Suprapubic skin (tissue), 4 donors: ENCODE measurements at regions not wholly inside any gene's neighbourhood (a gene's known extent, or its start where the extent isn't known, plus 50 kb on each side); places are given as distances from the start of the nearest gene placed in this dataset.

Experiments used
- DNase-seq, 2 donors: peaks; one replicate each; pipeline ENCODE4 v3.0.0-alpha.2; 2019; ENCODE audit warnings: low spot score in 2 of 2
- H3K27ac ChIP-seq: fragments of 200-600 bp; sonication (generic); one replicate; pipeline ENCODE4 v1.5.1; 2019
- H3K27me3 ChIP-seq: fragments of 200-600 bp; sonication (generic); one replicate; pipeline ENCODE4 v1.5.1; 2019
- H3K36me3 ChIP-seq: fragments of 200-600 bp; sonication (generic); one replicate; pipeline ENCODE4 v1.5.1; 2019
- H3K4me1 ChIP-seq: fragments of 200-600 bp; sonication (generic); one replicate; pipeline ENCODE4 v1.5.1; 2019
- H3K4me3 ChIP-seq: fragments of 200-600 bp; sonication (generic); one replicate; pipeline ENCODE4 v1.5.1; 2019; ENCODE audit warnings: mild to moderate bottlenecking
- H3K9me3 ChIP-seq: fragments of 200-600 bp; sonication (generic); one replicate; pipeline ENCODE4 v1.5.1; 2019
- EP300 ChIP-seq: sonication (generic); formaldehyde crosslinking; IDR thresholded peaks from one replicate; pipeline ENCODE4 v1.6.1; 2017; ENCODE audit warnings: antibody characterized with exemption
- POLR2A ChIP-seq, 2 donors: fragments of 450-650 bp; IDR thresholded peaks; one replicate each; pipeline ENCODE4 v1.6.1; 2017; ENCODE audit warnings: antibody characterized with exemption in 2 of 2, mild to moderate bottlenecking in 2 of 2, moderate library complexity in 2 of 2
- POLR2AphosphoS5 ChIP-seq, 3 donors: sonication (generic); formaldehyde crosslinking; IDR thresholded peaks; one replicate each; pipeline ENCODE4 v1.6.1; 2017; ENCODE audit warnings: antibody characterized with exemption in 3 of 3
- WGBS: methylation state at CpG from one replicate; pipeline ENCODE4 v1.1.5; 2018; 5-methylcytosine and 5-hydroxymethylcytosine counted together
- TF ChIP-seq, protein P1 (sequence below), 2 donors: fragments of 200-600 bp in 1 of 2; fragments of 450-650 bp in 1 of 2; sonication (generic) in 1 of 2; IDR thresholded peaks; one replicate each; pipeline ENCODE4 v1.5.1; 2016 to 2019; ENCODE audit warnings: antibody characterized with exemption in 2 of 2, mild to moderate bottlenecking in 1 of 2, moderate library complexity in 1 of 2

DNA sequence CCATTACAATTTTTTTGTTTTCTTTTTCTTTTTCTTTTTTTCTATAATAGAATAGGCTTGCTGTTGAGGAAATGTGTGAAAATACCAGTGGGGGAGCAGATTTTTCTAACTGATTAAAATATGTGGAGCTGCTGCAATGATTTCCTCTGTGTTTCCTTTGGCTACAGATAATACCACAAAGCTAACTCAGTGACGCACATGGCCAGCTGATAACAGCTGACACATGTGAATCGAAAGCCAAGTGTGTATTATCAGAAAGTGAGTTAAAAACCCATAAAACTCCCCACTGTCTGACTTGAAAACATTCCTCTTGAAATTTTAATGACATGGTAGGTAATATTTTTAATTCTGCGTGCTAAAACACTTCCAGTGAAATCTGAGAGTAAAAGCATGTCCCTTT is 70.8 kb upstream of the AHI1 start:
- Histone ChIP-seq H3K4me1 (no peaks in the 10 kb centered on the region), H3K4me3 (no peak overlapping the region), H3K36me3 (no peaks in the 10 kb centered on the region), H3K9me3 (no peaks in the 10 kb centered on the region), H3K27me3 (no peaks in the 10 kb centered on the region), H3K27ac (no peak overlapping the region)
- WGBS: 65% methylated on average over 3 of the region's 3 CpGs
- DNase-seq: no peak
- no peak for TF ChIP-seq POLR2A (IDR thresholded peaks at IDR 0.05)
- no peak for TF ChIP-seq POLR2AphosphoS5 (IDR thresholded peaks at IDR 0.05)
- TF ChIP-seq, protein P1, sequence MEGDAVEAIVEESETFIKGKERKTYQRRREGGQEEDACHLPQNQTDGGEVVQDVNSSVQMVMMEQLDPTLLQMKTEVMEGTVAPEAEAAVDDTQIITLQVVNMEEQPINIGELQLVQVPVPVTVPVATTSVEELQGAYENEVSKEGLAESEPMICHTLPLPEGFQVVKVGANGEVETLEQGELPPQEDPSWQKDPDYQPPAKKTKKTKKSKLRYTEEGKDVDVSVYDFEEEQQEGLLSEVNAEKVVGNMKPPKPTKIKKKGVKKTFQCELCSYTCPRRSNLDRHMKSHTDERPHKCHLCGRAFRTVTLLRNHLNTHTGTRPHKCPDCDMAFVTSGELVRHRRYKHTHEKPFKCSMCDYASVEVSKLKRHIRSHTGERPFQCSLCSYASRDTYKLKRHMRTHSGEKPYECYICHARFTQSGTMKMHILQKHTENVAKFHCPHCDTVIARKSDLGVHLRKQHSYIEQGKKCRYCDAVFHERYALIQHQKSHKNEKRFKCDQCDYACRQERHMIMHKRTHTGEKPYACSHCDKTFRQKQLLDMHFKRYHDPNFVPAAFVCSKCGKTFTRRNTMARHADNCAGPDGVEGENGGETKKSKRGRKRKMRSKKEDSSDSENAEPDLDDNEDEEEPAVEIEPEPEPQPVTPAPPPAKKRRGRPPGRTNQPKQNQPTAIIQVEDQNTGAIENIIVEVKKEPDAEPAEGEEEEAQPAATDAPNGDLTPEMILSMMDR (IDR thresholded peaks at IDR 0.05): no peak
- no peak for TF ChIP-seq EP300

DNA sequence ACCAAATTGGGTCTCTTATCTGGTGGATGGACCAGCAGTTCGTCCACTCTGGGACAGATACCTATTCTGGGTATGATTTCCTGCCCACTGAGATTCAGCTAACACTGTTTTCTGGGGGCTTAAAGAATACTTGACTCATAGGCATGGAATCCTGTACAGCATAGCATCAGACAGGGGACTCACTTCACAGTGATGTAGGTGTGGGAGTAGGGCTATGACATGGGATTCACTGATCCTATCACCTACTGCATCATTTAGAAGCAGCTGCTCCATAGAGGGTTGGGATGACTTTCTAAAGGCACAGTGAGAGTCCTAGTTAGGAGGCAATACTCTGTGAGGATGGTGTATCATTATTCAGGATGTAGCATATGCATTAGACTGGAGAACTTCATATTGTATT is 74.5 kb upstream of the AHI1 start:
- Histone ChIP-seq H3K27me3 (no peaks in the 10 kb centered on the region), H3K4me1 (no peaks in the 10 kb centered on the region), H3K27ac (no peak overlapping the region), H3K36me3 (no peaks in the 10 kb centered on the region), H3K4me3 (no peak overlapping the region), H3K9me3 (no peaks in the 10 kb centered on the region)
- no peak for TF ChIP-seq EP300
- TF ChIP-seq POLR2A (IDR thresholded peaks at IDR 0.05): no peak
- TF ChIP-seq, protein P1 (IDR thresholded peaks at IDR 0.05): no peak
- no peak for TF ChIP-seq POLR2AphosphoS5 (IDR thresholded peaks at IDR 0.05)
- no peak for DNase-seq
- no CpG with 5 or more reads among the region's 1 CpG for WGBS

DNA sequence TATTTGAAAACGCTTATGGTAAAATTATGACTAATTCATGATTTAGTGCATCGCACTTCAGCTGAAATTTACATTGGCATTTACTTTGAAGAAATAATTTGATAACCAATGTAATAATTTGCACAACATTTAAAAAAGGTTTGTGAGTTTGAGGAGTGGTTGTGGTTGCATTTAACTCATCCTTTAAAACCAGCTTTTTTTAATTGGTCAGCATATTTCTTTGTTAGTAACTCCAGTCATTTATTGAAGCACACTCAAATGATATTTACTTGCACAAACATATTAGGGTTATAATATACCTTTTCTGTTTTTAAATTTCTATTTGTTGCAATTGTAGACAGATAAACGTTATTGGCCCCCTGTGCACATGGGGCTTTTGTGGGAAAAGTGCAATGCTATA is 78.1 kb upstream of the AHI1 start:
- no peak overlapping the region for H3K27ac ChIP-seq
- no peak overlapping the region for H3K4me3 ChIP-seq
- DNase-seq: no peak
- no peaks in the 10 kb centered on the region for H3K4me1 ChIP-seq
- H3K9me3 ChIP-seq: no peaks in the 10 kb centered on the region
- TF ChIP-seq, protein P1 (IDR thresholded peaks at IDR 0.05): no peak
- TF ChIP-seq EP300 (no peak), POLR2A (IDR thresholded peaks at IDR 0.05) (no peak), POLR2AphosphoS5 (IDR thresholded peaks at IDR 0.05) (no peak)
- no peaks in the 10 kb centered on the region for H3K27me3 ChIP-seq
- no peaks in the 10 kb centered on the region for H3K36me3 ChIP-seq
- 87% methylated on average over 3 of the region's 3 CpGs for WGBS

DNA sequence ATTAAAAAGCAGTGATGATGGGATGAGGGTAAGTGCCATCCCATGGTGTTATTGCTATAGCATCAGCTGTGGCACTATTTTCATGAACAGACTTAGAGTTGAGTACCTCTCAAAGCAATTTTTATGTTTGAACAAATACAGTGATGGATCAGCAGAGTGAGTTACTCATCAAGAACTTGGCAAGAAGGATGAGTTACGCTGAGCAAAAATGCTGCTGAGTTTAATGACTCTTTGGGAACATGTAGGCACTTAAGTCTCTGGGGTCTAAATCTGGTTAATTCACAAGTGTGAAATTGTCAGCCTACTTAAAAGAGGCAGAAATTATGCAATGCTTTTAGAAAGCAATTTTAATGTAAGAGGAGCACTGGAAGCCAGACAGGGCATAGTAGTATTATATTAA is 78.5 kb upstream of the AHI1 start:
- H3K27ac ChIP-seq: no peak overlapping the region
- TF ChIP-seq POLR2A (IDR thresholded peaks at IDR 0.05): no peak
- TF ChIP-seq EP300: no peak
- no peak for TF ChIP-seq POLR2AphosphoS5 (IDR thresholded peaks at IDR 0.05)
- TF ChIP-seq, protein P1 (IDR thresholded peaks at IDR 0.05): no peak
- no peak for DNase-seq
- 76% methylated on average over 1 of the region's 1 CpG for WGBS
- H3K4me1 ChIP-seq: no peaks in the 10 kb centered on the region
- H3K9me3 ChIP-seq: no peaks in the 10 kb centered on the region
- H3K27me3 ChIP-seq: no peaks in the 10 kb centered on the region
- H3K36me3 ChIP-seq: no peaks in the 10 kb centered on the region
- no peak overlapping the region for H3K4me3 ChIP-seq

DNA sequence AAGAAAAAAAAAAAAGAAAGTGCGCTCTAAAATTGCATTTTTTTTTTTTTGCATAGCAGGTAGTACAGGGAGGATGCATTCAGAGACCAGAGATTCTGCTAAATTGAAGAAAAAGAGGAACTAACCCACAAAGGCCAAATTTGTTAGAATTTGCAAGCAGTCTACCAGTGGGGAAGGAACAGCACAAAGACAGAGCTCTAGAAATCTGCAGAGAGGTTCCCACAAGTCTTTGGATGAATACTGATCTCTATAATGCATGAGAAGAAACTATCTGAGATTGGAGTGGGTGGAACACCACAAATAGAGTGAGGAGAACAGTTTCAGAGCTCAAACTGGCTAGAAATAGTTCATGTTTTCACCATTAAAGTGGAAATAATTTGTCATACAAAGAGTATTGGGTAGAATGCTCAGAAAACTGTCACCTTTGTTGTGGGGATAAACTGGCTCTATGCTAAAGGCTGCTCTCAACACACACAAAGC is 79.6 kb upstream of the AHI1 start:
- 80% methylated on average over 1 of the region's 1 CpG for WGBS
- Histone ChIP-seq H3K4me3 (no peak overlapping the region), H3K27me3 (no peaks in the 10 kb centered on the region), H3K27ac (no peak overlapping the region), H3K4me1 (no peaks in the 10 kb centered on the region), H3K36me3 (no peaks in the 10 kb centered on the region), H3K9me3 (no peaks in the 10 kb centered on the region)
- TF ChIP-seq, protein P1 (IDR thresholded peaks at IDR 0.05): no peak
- TF ChIP-seq POLR2AphosphoS5 (IDR thresholded peaks at IDR 0.05): no peak
- TF ChIP-seq EP300: no peak
- no peak for TF ChIP-seq POLR2A (IDR thresholded peaks at IDR 0.05)
- no peak for DNase-seq
